Skeletal muscle satellite cell (primary cell): ENCODE measurements at regions not wholly inside any gene's neighbourhood (a gene's known extent, or its start where the extent isn't known, plus 50 kb on each side); places are given as distances from the start of the nearest gene placed in this dataset.

Experiments
- H3K27me3 ChIP-seq: 2 replicates; pipeline ENCODE4 v1.7.0; 2013; ENCODE audit warnings: low read length; ENCODE audit not compliant: control insufficient read depth, insufficient read depth
- H3K36me3 ChIP-seq: 2 replicates; pipeline ENCODE4 v1.7.0; 2013; ENCODE audit warnings: mild to moderate bottlenecking, control low read depth, low read length; ENCODE audit not compliant: insufficient read depth
- H3K4me1 ChIP-seq: 2 replicates; pipeline ENCODE4 v1.7.0; 2013; ENCODE audit warnings: low read length; ENCODE audit not compliant: control insufficient read depth, insufficient read depth
- H3K4me2 ChIP-seq: 2 replicates; pipeline ENCODE4 v1.7.0; 2013; ENCODE audit warnings: mild to moderate bottlenecking, low read length
- H3K4me3 ChIP-seq: 2 replicates; pipeline ENCODE4 v1.7.0; 2013; ENCODE audit warnings: low read length
- H3K9ac ChIP-seq: 2 replicates; pipeline ENCODE4 v1.7.0; 2013; ENCODE audit warnings: mild to moderate bottlenecking, low read depth, low read length, moderate library complexity
- H3K9me3 ChIP-seq: replicated peaks from 2 replicates; pipeline ENCODE4 v1.7.0; 2013; ENCODE audit warnings: mild to moderate bottlenecking, control low read depth, low read length

- Histone ChIP-seq H3K4me2 (no peak overlapping the region), H3K36me3 (no peaks in the 10 kb centered on the region), H3K4me1 (no peaks in the 10 kb centered on the region), H3K9ac (no peak overlapping the region), H3K9me3 (no peaks in the 10 kb centered on the region), H3K4me3 (no peak overlapping the region), H3K27me3 (no peaks in the 10 kb centered on the region)
Measured at GRCh38 chr22:47369431-47370015, 607.1 kb downstream of the TBC1D22A start.

GRCh38 chr22:47369020-47369419, 606.6 kb downstream of the TBC1D22A start:
- Histone ChIP-seq H3K27me3 (no peaks in the 10 kb centered on the region), H3K4me2 (no peak overlapping the region), H3K9me3 (no peaks in the 10 kb centered on the region), H3K9ac (no peak overlapping the region), H3K36me3 (no peaks in the 10 kb centered on the region), H3K4me3 (no peak overlapping the region), H3K4me1 (no peaks in the 10 kb centered on the region)

- H3K4me1 ChIP-seq = no peaks in the 10 kb centered on the region
- H3K9ac ChIP-seq = no peak overlapping the region
- no peaks in the 10 kb centered on the region for H3K27me3 ChIP-seq
- H3K4me3 ChIP-seq = no peak overlapping the region
- no peaks in the 10 kb centered on the region for H3K36me3 ChIP-seq
- H3K9me3 ChIP-seq = no peaks in the 10 kb centered on the region
- H3K4me2 ChIP-seq = no peak overlapping the region
Measured at GRCh38 chr22:47367993-47368945, 605.8 kb downstream of the TBC1D22A start.

GRCh38 chr22:47367107-47367690, 604.7 kb downstream of the TBC1D22A start:
- H3K36me3 ChIP-seq = no peaks in the 10 kb centered on the region

GRCh38 chr22:47366026-47366767, 603.7 kb downstream of the TBC1D22A start:
- Histone ChIP-seq H3K4me2 (no peak overlapping the region), H3K4me3 (no peak overlapping the region), H3K9ac (no peak overlapping the region), H3K4me1 (no peaks in the 10 kb centered on the region), H3K27me3 (no peaks in the 10 kb centered on the region), H3K9me3 (no peaks in the 10 kb centered on the region), H3K36me3 (no peaks in the 10 kb centered on the region)

More at GRCh38 chr22:47367107-47367690, 604.7 kb downstream of the TBC1D22A start:
- H3K4me1 ChIP-seq = no peaks in the 10 kb centered on the region
- no peaks in the 10 kb centered on the region for H3K9me3 ChIP-seq
- no peak overlapping the region for H3K4me2 ChIP-seq
- no peaks in the 10 kb centered on the region for H3K27me3 ChIP-seq
- no peak overlapping the region for H3K4me3 ChIP-seq
- H3K9ac ChIP-seq = no peak overlapping the region

GRCh38 chr22:47361247-47361646, 598.8 kb downstream of the TBC1D22A start:
- Histone ChIP-seq H3K27me3 (peaks cover 4% of the 10 kb centered on the region), H3K9me3 (no peaks in the 10 kb centered on the region), H3K4me1 (no peaks in the 10 kb centered on the region), H3K9ac (no peak overlapping the region), H3K4me2 (no peak overlapping the region), H3K4me3 (no peak overlapping the region), H3K36me3 (no peaks in the 10 kb centered on the region)

GRCh38 chr22:47357493-47357892, 595.0 kb downstream of the TBC1D22A start:
- no peaks in the 10 kb centered on the region for H3K4me1 ChIP-seq
- no peak overlapping the region for H3K9ac ChIP-seq
- no peak overlapping the region for H3K4me2 ChIP-seq
- H3K9me3 ChIP-seq = no peaks in the 10 kb centered on the region
- H3K27me3 ChIP-seq = peaks cover 4% of the 10 kb centered on the region
- H3K36me3 ChIP-seq = no peaks in the 10 kb centered on the region
- H3K4me3 ChIP-seq = no peak overlapping the region

- Histone ChIP-seq H3K4me1 (no peaks in the 10 kb centered on the region), H3K9ac (no peak overlapping the region), H3K36me3 (no peaks in the 10 kb centered on the region), H3K27me3 (peaks cover 4% of the 10 kb centered on the region), H3K4me2 (no peak overlapping the region), H3K9me3 (no peaks in the 10 kb centered on the region), H3K4me3 (no peak overlapping the region)
Measured at GRCh38 chr22:47357086-47357485, 594.6 kb downstream of the TBC1D22A start.

- peaks cover 4% of the 10 kb centered on the region for H3K27me3 ChIP-seq
- no peaks in the 10 kb centered on the region for H3K4me1 ChIP-seq
- no peak overlapping the region for H3K4me2 ChIP-seq
- H3K9ac ChIP-seq = no peak overlapping the region
- H3K4me3 ChIP-seq = no peak overlapping the region
- no peaks in the 10 kb centered on the region for H3K9me3 ChIP-seq
- H3K36me3 ChIP-seq = no peaks in the 10 kb centered on the region
Measured at GRCh38 chr22:47356511-47357011, 594.1 kb downstream of the TBC1D22A start.

GRCh38 chr22:47355776-47356510, 593.5 kb downstream of the TBC1D22A start:
- H3K36me3 ChIP-seq = no peaks in the 10 kb centered on the region
- H3K4me3 ChIP-seq = no peak overlapping the region
- no peaks in the 10 kb centered on the region for H3K9me3 ChIP-seq
- H3K9ac ChIP-seq = no peak overlapping the region
- no peaks in the 10 kb centered on the region for H3K4me1 ChIP-seq
- peaks cover 4% of the 10 kb centered on the region for H3K27me3 ChIP-seq
- H3K4me2 ChIP-seq = no peak overlapping the region
